GM12878 (cell line): ENCODE measurements at regions not wholly inside any gene's neighbourhood (a gene's known extent, or its start where the extent isn't known, plus 50 kb on each side); places are given as distances from the start of the nearest gene placed in this dataset.

Source experiments
- ATAC-seq: fragments of 200-7000 bp; cut with Tn5 transposase; 3 replicates; pipeline ENCODE4 v1.9.1; 2020; ENCODE audit warnings: mild to moderate bottlenecking, moderate library complexity
- BruUV-seq: library from RNA; stranded (reverse); fragments of 400-500 nt; replicated peaks from 2 replicates; lab custom pipeline; 2021; lab: Mats Ljungman, UMichigan
- CTCF ChIA-PET: fragments of 300-600 bp; sonication (Branson Sonifier 250); formaldehyde crosslinking; extraction: SDS; loops from one replicate; lab custom pipeline; 2021; ENCODE audit warnings: inconsistent platforms; lab: Yijun Ruan, JAX
- POLR2A ChIA-PET: fragments of 350-600 bp; formaldehyde crosslinking; extraction: SDS; loops from one replicate; lab custom pipeline; 2021; ENCODE audit warnings: inconsistent platforms; lab: Charles Lee
- RAD21 ChIA-PET: fragments of 300-600 bp; sonication (Branson Sonifier 250); formaldehyde crosslinking; loops from one replicate; lab custom pipeline; 2023; ENCODE audit warnings: antibody characterized with exemption; ENCODE audit not compliant: unreplicated experiment; lab: Charles Lee
- SMC1A ChIA-PET: fragments of 300-600 bp; sonication (Branson Sonifier 250); formaldehyde crosslinking; loops from one replicate; lab custom pipeline; 2023; ENCODE audit not compliant: unreplicated experiment, uncharacterized antibody; lab: Charles Lee
- DNase-seq: peaks from one replicate; pipeline ENCODE4 v3.0.0-alpha.2; 2011; ENCODE audit warnings: low read depth, low spot score
- FAIRE-seq: peaks from 3 replicates; lab custom pipeline; 2011; peaks lifted over from hg19 to GRCh38; lab: Jason Lieb, UNC
- H2AFZ ChIP-seq: 2 replicates; pipeline ENCODE4 v1.6.0; 2011; ENCODE audit warnings: low read depth, low read length, control low read depth; ENCODE audit not compliant: control insufficient read depth
- H3K27ac ChIP-seq: 2 replicates; pipeline ENCODE4 v1.5.1; 2011; ENCODE audit warnings: control low read depth; ENCODE audit not compliant: control insufficient read depth, insufficient read depth
- H3K27me3 ChIP-seq, 2 experiments: replicated peaks in 1 of 2; 2 replicates each; pipeline versions ENCODE4 v1.6.0 to v1.6.1; 2011; ENCODE audit warnings: low read length in 1 of 2; ENCODE audit not compliant: control insufficient read depth in 2 of 2, insufficient read depth in 2 of 2
- H3K36me3 ChIP-seq, 2 experiments: 2 replicates each; pipeline ENCODE4 v1.5.1; 2011; ENCODE audit warnings: low read length in 1 of 2; ENCODE audit not compliant: control insufficient read depth in 2 of 2, insufficient read depth in 2 of 2
- H3K4me1 ChIP-seq: 2 replicates; pipeline ENCODE4 v1.6.1; 2011; ENCODE audit warnings: mild to moderate bottlenecking, low read length, moderate library complexity, mixed read lengths; ENCODE audit not compliant: control insufficient read depth, insufficient read depth
- H3K4me2 ChIP-seq: 2 replicates; pipeline ENCODE4 v1.6.0; 2011; ENCODE audit warnings: control low read depth; ENCODE audit not compliant: control insufficient read depth, insufficient read depth
- H3K4me3 ChIP-seq: fragments of 200-600 bp; sonication (generic); 2 replicates; pipeline ENCODE4 v1.5.1; 2016
- H3K79me2 ChIP-seq: 2 replicates; pipeline ENCODE4 v1.6.0; 2011; ENCODE audit warnings: low read length; ENCODE audit not compliant: control insufficient read depth, insufficient read depth
- H3K9ac ChIP-seq: 2 replicates; pipeline ENCODE4 v1.8.0; 2011; ENCODE audit warnings: low read length, control low read depth, mixed read lengths; ENCODE audit not compliant: control insufficient read depth, insufficient read depth
- H3K9me3 ChIP-seq: replicated peaks from 3 replicates; pipeline ENCODE4 v1.5.1; 2011; ENCODE audit warnings: mild to moderate bottlenecking, low read length; ENCODE audit not compliant: control insufficient read depth, insufficient read depth
- H4K20me1 ChIP-seq: 2 replicates; pipeline ENCODE4 v1.6.0; 2011; ENCODE audit not compliant: control insufficient read depth, insufficient read depth
- ATF7 ChIP-seq: fragments of 450-650 bp; IDR thresholded peaks from 2 replicates; pipeline ENCODE4 v1.6.1; 2016; ENCODE audit warnings: low read depth, mild to moderate bottlenecking
- BACH1 ChIP-seq: fragments of 450-650 bp; IDR thresholded peaks from 2 replicates; pipeline ENCODE4 v1.6.1; 2017; ENCODE audit warnings: mild to moderate bottlenecking, borderline replicate concordance
- CBX5 ChIP-seq: sonication (generic); IDR thresholded peaks from 2 replicates; pipeline ENCODE4 v1.6.1; 2016; ENCODE audit warnings: low read depth, moderate library complexity, mild to moderate bottlenecking, inconsistent platforms
- DPF2 ChIP-seq: fragments of 450-650 bp; IDR thresholded peaks from 2 replicates; pipeline ENCODE4 v1.6.1; 2017; ENCODE audit warnings: mild to moderate bottlenecking
- FOS ChIP-seq: IDR thresholded peaks from 3 replicates; pipeline ENCODE4 v1.6.1; 2011; ENCODE audit warnings: borderline replicate concordance; ENCODE audit not compliant: insufficient read length; ENCODE audit errors: extremely low read depth
- HDAC2 ChIP-seq: fragments of 200-600 bp; sonication (generic); IDR thresholded peaks from 2 replicates; pipeline ENCODE4 v1.6.1; 2017
- PKNOX1 ChIP-seq: fragments of 450-650 bp; IDR thresholded peaks from 2 replicates; pipeline ENCODE4 v1.6.1; 2016; ENCODE audit warnings: mild to moderate bottlenecking
- PML ChIP-seq: IDR thresholded peaks from 2 replicates; pipeline ENCODE4 v1.6.1; 2012; ENCODE audit warnings: low read length, inconsistent platforms
- POU2F2 ChIP-seq: IDR thresholded peaks from 3 replicates; pipeline ENCODE4 v1.6.1; 2011; ENCODE audit warnings: low read depth, mild to moderate bottlenecking, low read length, borderline replicate concordance
- RELA ChIP-seq: fragments of 450-650 bp; IDR thresholded peaks from 2 replicates; pipeline ENCODE4 v1.8.0; 2014; ENCODE audit warnings: borderline replicate concordance; ENCODE audit not compliant: partially characterized antibody
- RFX5 ChIP-seq: IDR thresholded peaks from 2 replicates; pipeline ENCODE4 v1.6.1; 2011; ENCODE audit warnings: low read depth, low read length, improper control_type of control experiment
- SIX5 ChIP-seq: IDR thresholded peaks from 2 replicates; pipeline ENCODE4 v1.6.1; 2011; ENCODE audit warnings: mild to moderate bottlenecking, low read depth, low read length, moderate library complexity; ENCODE audit not compliant: severe bottlenecking
- SMC3 ChIP-seq: IDR thresholded peaks from 2 replicates; pipeline ENCODE4 v1.6.1; 2011; ENCODE audit warnings: low read length, improper control_type of control experiment, borderline replicate concordance
- SP1 ChIP-seq: IDR thresholded peaks from one replicate; pipeline ENCODE4 v1.6.1; 2011; ENCODE audit warnings: low read depth, low read length
- TCF12 ChIP-seq: IDR thresholded peaks from 2 replicates; pipeline ENCODE4 v1.6.1; 2011; ENCODE audit warnings: low read depth, mild to moderate bottlenecking, low read length
- ZNF217 ChIP-seq: fragments of 450-650 bp; IDR thresholded peaks from 2 replicates; pipeline ENCODE4 v1.6.1; 2017; ENCODE audit warnings: antibody characterized with exemption, mild to moderate bottlenecking
- ZNF622 ChIP-seq: fragments of 450-650 bp; IDR thresholded peaks from 2 replicates; pipeline ENCODE4 v1.6.1; 2017; ENCODE audit warnings: mild to moderate bottlenecking, inconsistent platforms
- WGBS: methylation state at CpG from one replicate; pipeline ENCODE4 v1.1.6; 2016; ENCODE audit warnings: low lambda C conversion rate; ENCODE audit not compliant: insufficient replicate concordance, insufficient coverage; ENCODE audit errors: missing lambda C conversion rate; 5-methylcytosine and 5-hydroxymethylcytosine counted together
- in situ Hi-C: fragments of 300-500 bp; cut with MboI; formaldehyde crosslinking; loops from 9 replicates; pipeline ENCODE4 v1.14.3; 2018; ENCODE audit warnings: mixed read lengths
- intact Hi-C: fragments of 100-400 bp; cut with micrococcal nuclease; formaldehyde crosslinking; loops from one replicate; pipeline ENCODE4 v1.14.2; 2022; ENCODE audit not compliant: unreplicated experiment
- TF ChIP-seq, protein P1 (sequence below): fragments of 450-650 bp; IDR thresholded peaks from 2 replicates; pipeline ENCODE4 v1.6.1; 2014; ENCODE audit warnings: mild to moderate bottlenecking
- TF ChIP-seq, protein P2 (sequence below): fragments of 450-650 bp; IDR thresholded peaks from 2 replicates; pipeline ENCODE4 v1.6.1; 2017; ENCODE audit warnings: low read depth, mild to moderate bottlenecking, moderate library complexity
- TF ChIP-seq, protein P3 (sequence below): fragments of 450-650 bp; IDR thresholded peaks from 2 replicates; pipeline ENCODE4 v1.6.1; 2018; ENCODE audit warnings: mild to moderate bottlenecking, low read depth, moderate library complexity; ENCODE audit not compliant: partially characterized antibody

GRCh38 chr3:191774485-191774884, 313.5 kb downstream of the PYDC2 start:
- H3K27me3 ChIP-seq = no peaks in the 10 kb centered on the region
- RAD21 ChIA-PET = no interaction called here
- intact Hi-C loops = no loop called here
- no peaks in the 10 kb centered on the region for H4K20me1 ChIP-seq
- no peak overlapping the region for H2AFZ ChIP-seq
- TF ChIP-seq SP1 = no peak
- TF ChIP-seq, protein P1, sequence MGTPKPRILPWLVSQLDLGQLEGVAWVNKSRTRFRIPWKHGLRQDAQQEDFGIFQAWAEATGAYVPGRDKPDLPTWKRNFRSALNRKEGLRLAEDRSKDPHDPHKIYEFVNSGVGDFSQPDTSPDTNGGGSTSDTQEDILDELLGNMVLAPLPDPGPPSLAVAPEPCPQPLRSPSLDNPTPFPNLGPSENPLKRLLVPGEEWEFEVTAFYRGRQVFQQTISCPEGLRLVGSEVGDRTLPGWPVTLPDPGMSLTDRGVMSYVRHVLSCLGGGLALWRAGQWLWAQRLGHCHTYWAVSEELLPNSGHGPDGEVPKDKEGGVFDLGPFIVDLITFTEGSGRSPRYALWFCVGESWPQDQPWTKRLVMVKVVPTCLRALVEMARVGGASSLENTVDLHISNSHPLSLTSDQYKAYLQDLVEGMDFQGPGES = no peak
- TF ChIP-seq ATF7 = no peak
- TF ChIP-seq FOS = no peak
- no peak for TF ChIP-seq DPF2
- no peak for TF ChIP-seq TCF12
- TF ChIP-seq ZNF622 = no peak
- TF ChIP-seq POU2F2 = no peak
- TF ChIP-seq ZNF217 = no peak
- TF ChIP-seq SIX5 = no peak
- no peak for TF ChIP-seq SMC3
- TF ChIP-seq, protein P2, sequence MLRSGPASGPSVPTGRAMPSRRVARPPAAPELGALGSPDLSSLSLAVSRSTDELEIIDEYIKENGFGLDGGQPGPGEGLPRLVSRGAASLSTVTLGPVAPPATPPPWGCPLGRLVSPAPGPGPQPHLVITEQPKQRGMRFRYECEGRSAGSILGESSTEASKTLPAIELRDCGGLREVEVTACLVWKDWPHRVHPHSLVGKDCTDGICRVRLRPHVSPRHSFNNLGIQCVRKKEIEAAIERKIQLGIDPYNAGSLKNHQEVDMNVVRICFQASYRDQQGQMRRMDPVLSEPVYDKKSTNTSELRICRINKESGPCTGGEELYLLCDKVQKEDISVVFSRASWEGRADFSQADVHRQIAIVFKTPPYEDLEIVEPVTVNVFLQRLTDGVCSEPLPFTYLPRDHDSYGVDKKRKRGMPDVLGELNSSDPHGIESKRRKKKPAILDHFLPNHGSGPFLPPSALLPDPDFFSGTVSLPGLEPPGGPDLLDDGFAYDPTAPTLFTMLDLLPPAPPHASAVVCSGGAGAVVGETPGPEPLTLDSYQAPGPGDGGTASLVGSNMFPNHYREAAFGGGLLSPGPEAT = no peak
- no peak for TF ChIP-seq RFX5
- no peak for TF ChIP-seq CBX5
- TF ChIP-seq RELA = no peak
- TF ChIP-seq PML = no peak
- TF ChIP-seq, protein P3, sequence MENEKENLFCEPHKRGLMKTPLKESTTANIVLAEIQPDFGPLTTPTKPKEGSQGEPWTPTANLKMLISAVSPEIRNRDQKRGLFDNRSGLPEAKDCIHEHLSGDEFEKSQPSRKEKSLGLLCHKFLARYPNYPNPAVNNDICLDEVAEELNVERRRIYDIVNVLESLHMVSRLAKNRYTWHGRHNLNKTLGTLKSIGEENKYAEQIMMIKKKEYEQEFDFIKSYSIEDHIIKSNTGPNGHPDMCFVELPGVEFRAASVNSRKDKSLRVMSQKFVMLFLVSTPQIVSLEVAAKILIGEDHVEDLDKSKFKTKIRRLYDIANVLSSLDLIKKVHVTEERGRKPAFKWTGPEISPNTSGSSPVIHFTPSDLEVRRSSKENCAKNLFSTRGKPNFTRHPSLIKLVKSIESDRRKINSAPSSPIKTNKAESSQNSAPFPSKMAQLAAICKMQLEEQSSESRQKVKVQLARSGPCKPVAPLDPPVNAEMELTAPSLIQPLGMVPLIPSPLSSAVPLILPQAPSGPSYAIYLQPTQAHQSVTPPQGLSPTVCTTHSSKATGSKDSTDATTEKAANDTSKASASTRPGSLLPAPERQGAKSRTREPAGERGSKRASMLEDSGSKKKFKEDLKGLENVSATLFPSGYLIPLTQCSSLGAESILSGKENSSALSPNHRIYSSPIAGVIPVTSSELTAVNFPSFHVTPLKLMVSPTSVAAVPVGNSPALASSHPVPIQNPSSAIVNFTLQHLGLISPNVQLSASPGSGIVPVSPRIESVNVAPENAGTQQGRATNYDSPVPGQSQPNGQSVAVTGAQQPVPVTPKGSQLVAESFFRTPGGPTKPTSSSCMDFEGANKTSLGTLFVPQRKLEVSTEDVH = no peak
- TF ChIP-seq PKNOX1 = no peak
- no peak for TF ChIP-seq HDAC2
- TF ChIP-seq BACH1 = no peak
- TF ChIP-seq, all 136 proteins: peak for 0
- Histone ChIP-seq H3K4me2 (no peak overlapping the region), H3K9ac (no peak overlapping the region), H3K79me2 (no peaks in the 10 kb centered on the region), H3K4me1 (no peaks in the 10 kb centered on the region), H3K27ac (no peak overlapping the region), H3K36me3 (no peaks in the 10 kb centered on the region), H3K9me3 (no peaks in the 10 kb centered on the region), H3K4me3 (no peak overlapping the region)
- WGBS = 47% methylated on average over 4 of the region's 4 CpGs
- FAIRE-seq (no peak), ATAC-seq (no peak), DNase-seq (no peak)
- CTCF ChIA-PET = no interaction called here
- SMC1A ChIA-PET = interaction anchor here (1.0 kb wide), 1 partner anchor 10 kb away, joined by 3 read pairs; no protein-coding TSS in a partner anchor
- BruUV-seq = no TSS peak
- POLR2A ChIA-PET = interaction anchor here (0.9 kb wide), 1 partner anchor 186 kb away, joined by 3 read pairs; no protein-coding TSS in a partner anchor
- in situ Hi-C loops = no loop called here
